ENCODE measurements at regions not wholly inside any gene's neighbourhood (a gene's known extent, or its start where the extent isn't known, plus 50 kb on each side); places are given as distances from the start of the nearest gene placed in this dataset.

DNA sequence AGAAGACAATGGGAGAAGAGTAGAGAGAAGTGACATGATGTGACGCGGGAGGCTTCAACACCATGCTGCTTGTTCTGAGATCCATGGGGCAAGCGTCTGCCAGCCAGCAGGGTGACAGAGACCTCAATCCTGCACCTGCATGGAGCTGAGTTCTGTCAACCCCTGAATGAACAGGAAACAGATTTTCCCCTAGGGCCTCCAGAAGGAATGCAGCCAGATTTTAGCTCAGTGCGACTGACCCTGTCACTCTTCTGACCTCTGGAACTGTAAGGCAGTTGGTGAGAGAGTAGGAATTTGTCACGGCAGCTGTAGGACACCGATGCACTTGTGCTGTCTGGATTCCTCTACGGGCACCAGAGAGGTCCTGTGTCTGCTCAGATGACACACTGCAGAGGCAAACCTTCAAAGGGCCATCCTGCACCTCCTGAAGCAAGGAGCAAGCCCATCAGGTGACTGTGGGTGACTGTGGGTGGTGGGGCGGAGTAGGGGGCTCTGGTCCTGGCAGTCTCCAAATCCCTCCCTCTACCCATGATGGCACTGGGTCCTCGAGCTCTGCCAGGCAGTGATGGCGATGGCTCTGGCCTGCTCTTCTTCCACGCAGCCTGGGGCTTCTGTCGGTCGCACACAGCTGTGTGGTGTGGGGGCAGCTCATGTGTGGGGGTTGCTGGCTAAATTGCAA, 194.3 kb upstream of the TWIST2 start:
- ATAC-seq (ENCODE audit: low read depth) (no peak), DNase-seq (no peak)
- no peaks in the 10 kb centered on the region for H3K9me3 Mint-ChIP-seq (ENCODE audit: insufficient read depth)
- Histone ChIP-seq H4K20me1 (ENCODE audit: control insufficient read depth, insufficient read depth, low read length, poor library complexity, severe bottlenecking) (no peaks in the 10 kb centered on the region), H3K27ac (ENCODE audit: low read length in 2 of 2) (no peak overlapping the region), H3K9ac (ENCODE audit: low read length) (no peak overlapping the region), H3K79me2 (ENCODE audit: control insufficient read depth, insufficient read depth, low read length) (no peaks in the 10 kb centered on the region), H3K4me1 (ENCODE audit: control insufficient read depth in 2 of 2, insufficient read depth in 2 of 2, low read length in 2 of 2) (no peaks in the 10 kb centered on the region), H3K27me3 (replicated peaks in 1 of 4; ENCODE audit: control extremely low read depth in 1 of 4, control insufficient read depth in 3 of 4, insufficient read depth in 4 of 4, low read length in 3 of 4) (no peaks in the 10 kb centered on the region), H3K4me2 (replicated peaks; ENCODE audit: low read depth, low read length, poor library complexity, severe bottlenecking) (no peak overlapping the region), H3K4me3 (ENCODE audit: control extremely low read depth in 1 of 5, extremely low read depth in 1 of 5, insufficient read depth in 1 of 5, low read depth in 2 of 5, low read length in 4 of 5) (no peak overlapping the region), H2AFZ (ENCODE audit: insufficient read depth, low read depth, low read length, poor library complexity, severe bottlenecking) (no peak overlapping the region), H3K36me3 (replicated peaks in 1 of 2; ENCODE audit: control extremely low read depth in 1 of 2, control insufficient read depth in 1 of 2, extremely low read depth in 1 of 2, insufficient read depth in 2 of 2, low read length in 1 of 2) (no peaks in the 10 kb centered on the region), H3K9me3 (ENCODE audit: control extremely low read depth in 1 of 3, control insufficient read depth in 2 of 3, insufficient read depth in 1 of 3, low read length in 2 of 3) (peaks cover 0 to 15% (median 0%) of the 10 kb centered on the region in 3 donors)
- ChIA-PET CTCF (no interaction called here), POLR2A (no interaction called here)
- H3K27me3 Mint-ChIP-seq = peaks cover 13% of the 10 kb centered on the region
- H3K27ac Mint-ChIP-seq = no peak overlapping the region
- no peak overlapping the region for H3K4me3 Mint-ChIP-seq
- TF ChIP-seq EZH2 (IDR thresholded peaks at IDR 0.05; ENCODE audit: borderline replicate concordance, insufficient read depth, low read depth, low read length, poor library complexity, severe bottlenecking) = no peak
- TF ChIP-seq CTCF (IDR thresholded peaks at IDR 0.05) = no peak
- no peaks in the 10 kb centered on the region for H3K4me1 Mint-ChIP-seq
- WGBS (ENCODE audit: insufficient coverage) = 75% methylated on average over 9 of the region's 13 CpGs
- intact Hi-C loops (cut with micrococcal nuclease) = no loop called here

- H3K9me3 Mint-ChIP-seq (ENCODE audit: insufficient read depth) = no peaks in the 10 kb centered on the region
- ATAC-seq (ENCODE audit: low read depth) = no peak
- Histone ChIP-seq H3K4me3 (ENCODE audit: control extremely low read depth in 1 of 5, extremely low read depth in 1 of 5, insufficient read depth in 1 of 5, low read depth in 2 of 5, low read length in 4 of 5) (no peak overlapping the region), H3K36me3 (replicated peaks in 1 of 2; ENCODE audit: control extremely low read depth in 1 of 2, control insufficient read depth in 1 of 2, extremely low read depth in 1 of 2, insufficient read depth in 2 of 2, low read length in 1 of 2) (no peaks in the 10 kb centered on the region), H2AFZ (ENCODE audit: insufficient read depth, low read depth, low read length, poor library complexity, severe bottlenecking) (no peak overlapping the region), H3K27me3 (replicated peaks in 1 of 4; ENCODE audit: control extremely low read depth in 1 of 4, control insufficient read depth in 3 of 4, insufficient read depth in 4 of 4, low read length in 3 of 4) (no peaks in the 10 kb centered on the region), H3K27ac (ENCODE audit: low read length in 2 of 2) (no peak overlapping the region), H3K4me2 (replicated peaks; ENCODE audit: low read depth, low read length, poor library complexity, severe bottlenecking) (no peak overlapping the region), H3K9ac (ENCODE audit: low read length) (no peak overlapping the region), H4K20me1 (ENCODE audit: control insufficient read depth, insufficient read depth, low read length, poor library complexity, severe bottlenecking) (no peaks in the 10 kb centered on the region), H3K9me3 (ENCODE audit: control extremely low read depth in 1 of 3, control insufficient read depth in 2 of 3, insufficient read depth in 1 of 3, low read length in 2 of 3) (peaks cover 0 to 15% (median 0%) of the 10 kb centered on the region in 3 donors), H3K4me1 (ENCODE audit: control insufficient read depth in 2 of 2, insufficient read depth in 2 of 2, low read length in 2 of 2) (no peaks in the 10 kb centered on the region), H3K79me2 (ENCODE audit: control insufficient read depth, insufficient read depth, low read length) (no peaks in the 10 kb centered on the region)
- no peak for DNase-seq
- H3K27ac Mint-ChIP-seq = no peak overlapping the region
- no peak for TF ChIP-seq EZH2 (IDR thresholded peaks at IDR 0.05; ENCODE audit: borderline replicate concordance, insufficient read depth, low read depth, low read length, poor library complexity, severe bottlenecking)
- TF ChIP-seq CTCF (IDR thresholded peaks at IDR 0.05) = no peak
- ChIA-PET POLR2A (no interaction called here), CTCF (no interaction called here)
- intact Hi-C loops (cut with micrococcal nuclease) = no loop called here
- H3K4me1 Mint-ChIP-seq = no peaks in the 10 kb centered on the region
- peaks cover 12% of the 10 kb centered on the region for H3K27me3 Mint-ChIP-seq
- WGBS (ENCODE audit: insufficient coverage) = 80% methylated on average over 7 of the region's 8 CpGs
- no peak overlapping the region for H3K4me3 Mint-ChIP-seq
These were observed 193.2 kb upstream of the TWIST2 start for GRCh38 chr2:238654479-238655197.

Data from B cell (primary cell).